Mesendoderm (in vitro differentiated cells): ENCODE measurements at regions not wholly inside any gene's neighbourhood (a gene's known extent, or its start where the extent isn't known, plus 50 kb on each side); places are given as distances from the start of the nearest gene placed in this dataset.
A peak's percentile ranks its signal among the peaks of the same experiment; 100 is the strongest.
"Not testable (repeated sequence)": the region's sequence is repeated elsewhere in the genome, so short reads cannot be mapped to it uniquely, and the experiment has no call there.

Experiments used
- DNase-seq: peaks from one replicate; pipeline ENCODE4 v3.0.0; 2013
- H2AK5ac ChIP-seq: 2 replicates; pipeline ENCODE4 v1.6.1; 2013; ENCODE audit warnings: low read length, inconsistent platforms
- H2BK120ac ChIP-seq: 2 replicates; pipeline ENCODE4 v1.6.1; 2013; ENCODE audit warnings: low read depth, mild to moderate bottlenecking, low read length, moderate library complexity, mixed read lengths
- H2BK15ac ChIP-seq: replicated peaks from 2 replicates; pipeline ENCODE4 v1.6.1; 2013; ENCODE audit warnings: low read depth, mild to moderate bottlenecking, moderate library complexity
- H2BK5ac ChIP-seq: 2 replicates; pipeline ENCODE4 v1.6.1; 2013; ENCODE audit warnings: low read length, inconsistent platforms
- H3K18ac ChIP-seq: 2 replicates; pipeline ENCODE4 v1.6.1; 2013; ENCODE audit warnings: mild to moderate bottlenecking, low read length, mixed read lengths
- H3K23ac ChIP-seq: one replicate; pipeline ENCODE4 v1.6.1; 2013; ENCODE audit warnings: low read length
- H3K27ac ChIP-seq: 2 replicates; pipeline ENCODE4 v1.5.1; 2013; ENCODE audit warnings: low read depth, mild to moderate bottlenecking, inconsistent platforms, low read length, moderate library complexity
- H3K27me3 ChIP-seq: 2 replicates; pipeline ENCODE4 v1.6.1; 2013; ENCODE audit warnings: low read length, control low read depth, mild to moderate bottlenecking, inconsistent platforms; ENCODE audit not compliant: insufficient read depth, poor library complexity
- H3K36me3 ChIP-seq: 2 replicates; pipeline ENCODE4 v1.6.1; 2013; ENCODE audit warnings: low read length, inconsistent platforms; ENCODE audit not compliant: control insufficient read depth, insufficient read depth
- H3K4ac ChIP-seq: one replicate; pipeline ENCODE4 v1.6.1; 2013; ENCODE audit warnings: low read depth, mild to moderate bottlenecking, low read length, moderate library complexity
- H3K4me1 ChIP-seq: 2 replicates; pipeline ENCODE4 v1.6.1; 2013; ENCODE audit warnings: low read depth, low read length, inconsistent platforms; ENCODE audit not compliant: control insufficient read depth
- H3K4me2 ChIP-seq: 2 replicates; pipeline ENCODE4 v1.6.1; 2013; ENCODE audit warnings: low read length
- H3K4me3 ChIP-seq: 2 replicates; pipeline ENCODE4 v1.5.1; 2013; ENCODE audit warnings: mild to moderate bottlenecking, low read length
- H3K56ac ChIP-seq: one replicate; pipeline ENCODE4 v1.6.1; 2013; ENCODE audit warnings: low read length
- H3K79me1 ChIP-seq: 2 replicates; pipeline ENCODE4 v1.6.1; 2013; ENCODE audit warnings: low read length, inconsistent platforms
- H3K79me2 ChIP-seq: 2 replicates; pipeline ENCODE4 v1.6.1; 2013; ENCODE audit warnings: mild to moderate bottlenecking, low read length; ENCODE audit not compliant: control insufficient read depth, insufficient read depth
- H3K9ac ChIP-seq: 2 replicates; pipeline ENCODE4 v1.6.1; 2013; ENCODE audit warnings: low read length, inconsistent platforms
- H4K5ac ChIP-seq: one replicate; pipeline ENCODE4 v1.6.1; 2013; ENCODE audit warnings: low read length
- H4K8ac ChIP-seq: one replicate; pipeline ENCODE4 v1.6.1; 2013; ENCODE audit warnings: low read depth, mild to moderate bottlenecking, control low read depth, low read length, moderate library complexity
- WGBS: extraction: QIAGEN DNeasy Blood & Tissue Kit; methylation state at CpG from one replicate; pipeline ENCODE4 v1.1.7; 2013; ENCODE audit warnings: low lambda C conversion rate, missing lambda C conversion rate; ENCODE audit not compliant: insufficient coverage; ENCODE audit errors: extremely low coverage; 5-methylcytosine and 5-hydroxymethylcytosine counted together

GRCh38 chr14:57112072-57112807, 156.5 kb downstream of the EXOC5 start:
- H3K36me3 ChIP-seq, H2BK15ac ChIP-seq, H3K9ac ChIP-seq, H2BK120ac ChIP-seq, H4K8ac ChIP-seq, H2BK5ac ChIP-seq, H3K23ac ChIP-seq, H3K79me1 ChIP-seq, H3K4me2 ChIP-seq, H4K5ac ChIP-seq, H3K27me3 ChIP-seq, H3K18ac ChIP-seq, H3K27ac ChIP-seq, H3K4me1 ChIP-seq, DNase-seq, H3K4me3 ChIP-seq, H3K79me2 ChIP-seq, H2AK5ac ChIP-seq: not testable (repeated sequence)
- H3K56ac ChIP-seq, result peak overlapping the region; percentile 34
- H3K4ac ChIP-seq, result peak overlapping the region; percentile 55
- WGBS, result no CpG with 5 or more reads among the region's 32 CpGs

- not testable (repeated sequence) for H2BK120ac ChIP-seq, H2BK15ac ChIP-seq, H3K79me2 ChIP-seq, H2AK5ac ChIP-seq, H3K79me1 ChIP-seq, H3K9ac ChIP-seq, H3K4me1 ChIP-seq, DNase-seq, H3K23ac ChIP-seq, H3K36me3 ChIP-seq, H4K8ac ChIP-seq, H2BK5ac ChIP-seq, H3K27ac ChIP-seq, H3K4me2 ChIP-seq, H3K18ac ChIP-seq, H3K4me3 ChIP-seq, H3K27me3 ChIP-seq, H3K56ac ChIP-seq, H4K5ac ChIP-seq, H3K4ac ChIP-seq
- WGBS, result no CpG with 5 or more reads among the region's 4 CpGs
Observed at GRCh38 chr14:57110411-57110810, 158.3 kb downstream of the EXOC5 start.

- Histone ChIP-seq H4K5ac (no peak overlapping the region), H3K4me1 (no peaks in the 10 kb centered on the region), H3K4me3 (no peak overlapping the region), H3K79me2 (no peaks in the 10 kb centered on the region), H3K9ac (no peak overlapping the region), H3K4me2 (no peak overlapping the region), H2BK5ac (no peak overlapping the region), H3K27ac (no peak overlapping the region), H3K36me3 (no peaks in the 10 kb centered on the region), H2AK5ac (no peak overlapping the region), H3K56ac (no peak overlapping the region), H3K23ac (peak overlapping the region; percentile 3), H3K4ac (no peak overlapping the region), H3K79me1 (no peaks in the 10 kb centered on the region), H2BK15ac (no peak overlapping the region), H3K27me3 (no peaks in the 10 kb centered on the region), H4K8ac (no peak overlapping the region), H3K18ac (no peak overlapping the region), H2BK120ac (no peak overlapping the region)
- no CpG with 5 or more reads among the region's 13 CpGs for WGBS
- DNase-seq, result no peak
Observed at GRCh38 chr14:57091030-57091608, 177.6 kb downstream of the EXOC5 start.

GRCh38 chr14:57089901-57090300, 178.8 kb downstream of the EXOC5 start:
- Histone ChIP-seq H2BK15ac (no peak overlapping the region), H3K4me3 (no peak overlapping the region), H3K56ac (no peak overlapping the region), H3K23ac (no peak overlapping the region), H2BK120ac (no peak overlapping the region), H3K18ac (no peak overlapping the region), H3K4ac (no peak overlapping the region), H3K4me2 (no peak overlapping the region), H2BK5ac (no peak overlapping the region), H3K4me1 (no peaks in the 10 kb centered on the region), H3K27ac (no peak overlapping the region), H4K5ac (no peak overlapping the region), H2AK5ac (no peak overlapping the region), H3K9ac (no peak overlapping the region), H4K8ac (no peak overlapping the region), H3K79me2 (no peaks in the 10 kb centered on the region), H3K79me1 (no peaks in the 10 kb centered on the region), H3K27me3 (no peaks in the 10 kb centered on the region), H3K36me3 (no peaks in the 10 kb centered on the region)
- no peak for DNase-seq
- no CpG with 5 or more reads among the region's 2 CpGs for WGBS

GRCh38 chr14:57087841-57088240, 180.9 kb downstream of the EXOC5 start:
- Histone ChIP-seq H3K4ac (no peak overlapping the region), H3K79me1 (no peaks in the 10 kb centered on the region), H2AK5ac (no peak overlapping the region), H3K56ac (no peak overlapping the region), H3K23ac (no peak overlapping the region), H3K4me3 (no peak overlapping the region), H3K36me3 (no peaks in the 10 kb centered on the region), H2BK15ac (no peak overlapping the region), H3K79me2 (no peaks in the 10 kb centered on the region), H3K27ac (no peak overlapping the region), H3K9ac (no peak overlapping the region), H3K18ac (no peak overlapping the region), H2BK120ac (no peak overlapping the region), H2BK5ac (no peak overlapping the region), H3K27me3 (no peaks in the 10 kb centered on the region), H3K4me1 (no peaks in the 10 kb centered on the region), H4K5ac (no peak overlapping the region), H3K4me2 (no peak overlapping the region), H4K8ac (no peak overlapping the region)
- no CpG with 5 or more reads among the region's 2 CpGs for WGBS
- no peak for DNase-seq
